ENCODE measurements at regions not wholly inside any gene's neighbourhood (a gene's known extent, or its start where the extent isn't known, plus 50 kb on each side); places are given as distances from the start of the nearest gene placed in this dataset.

GRCh38 chr14:101379842-101380241 lies 181.5 kb upstream of the DIO3 start:
- no peak for TF ChIP-seq POLR2AphosphoS5 (IDR thresholded peaks at IDR 0.05; ENCODE audit: low read depth, low read length)
- no peak for TF ChIP-seq TAF1 (IDR thresholded peaks at IDR 0.05; ENCODE audit: borderline replicate concordance, insufficient read depth, low read length)
- TF ChIP-seq SIN3A (IDR thresholded peaks at IDR 0.05; ENCODE audit: borderline replicate concordance, insufficient read depth, low read length), result no peak
- TF ChIP-seq REST (IDR thresholded peaks at IDR 0.05; ENCODE audit: insufficient read depth in 1 of 2, low read depth in 2 of 2, low read length in 2 of 2), result no peak
- no peak for TF ChIP-seq FOXP2 (optimal IDR thresholded peaks at IDR 0.05; ENCODE audit: borderline replicate concordance, extremely low read depth, extremely low read length, insufficient read depth)

All from PFSK-1 (cell line).